Jurkat, Clone E6-1 (cell line): ENCODE measurements at regions not wholly inside any gene's neighbourhood (a gene's known extent, or its start where the extent isn't known, plus 50 kb on each side); places are given as distances from the start of the nearest gene placed in this dataset.

ENCODE experiments used
- DNase-seq: peaks from one replicate; pipeline ENCODE4 v3.0.0-alpha.2; 2011; ENCODE audit warnings: low read depth, low spot score
- H3K4me3 ChIP-seq: 2 replicates; pipeline ENCODE4 v1.5.1; 2011; ENCODE audit warnings: mild to moderate bottlenecking, low read length, control low read depth, moderate library complexity

- no peak for DNase-seq
- no peak overlapping the region for H3K4me3 ChIP-seq
These were observed 56.6 kb downstream of the SPRY2 start for GRCh38 chr13:80284290-80284689.

DNA sequence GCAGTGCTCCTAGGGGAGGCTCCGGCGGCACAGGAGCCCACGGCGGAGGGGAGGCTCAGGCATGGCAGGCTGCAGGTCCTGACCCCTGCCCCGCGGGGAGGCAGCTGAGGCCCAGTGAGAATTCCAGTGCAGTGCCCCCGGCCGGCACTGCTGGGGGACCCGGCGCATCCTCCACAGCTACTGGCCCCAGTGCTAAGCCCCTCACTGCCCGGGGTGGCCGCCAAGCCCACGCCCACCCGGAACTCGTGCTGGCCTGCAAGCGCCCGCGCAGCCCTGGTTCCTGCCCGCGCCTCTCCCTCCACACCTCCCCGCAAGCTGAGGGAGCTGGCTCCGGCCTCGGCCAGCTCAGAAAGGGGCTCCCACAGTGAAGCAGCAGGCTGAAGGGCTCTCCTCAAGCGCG is 62.2 kb downstream of the SPRY2 start:
- no peak for DNase-seq

GRCh38 chr13:80276371-80277289 is 64.3 kb downstream of the SPRY2 start:
- no peak for DNase-seq
- no peak overlapping the region for H3K4me3 ChIP-seq

More for the DNA sequence above, 62.2 kb downstream of the SPRY2 start:
- no peak overlapping the region for H3K4me3 ChIP-seq

DNA sequence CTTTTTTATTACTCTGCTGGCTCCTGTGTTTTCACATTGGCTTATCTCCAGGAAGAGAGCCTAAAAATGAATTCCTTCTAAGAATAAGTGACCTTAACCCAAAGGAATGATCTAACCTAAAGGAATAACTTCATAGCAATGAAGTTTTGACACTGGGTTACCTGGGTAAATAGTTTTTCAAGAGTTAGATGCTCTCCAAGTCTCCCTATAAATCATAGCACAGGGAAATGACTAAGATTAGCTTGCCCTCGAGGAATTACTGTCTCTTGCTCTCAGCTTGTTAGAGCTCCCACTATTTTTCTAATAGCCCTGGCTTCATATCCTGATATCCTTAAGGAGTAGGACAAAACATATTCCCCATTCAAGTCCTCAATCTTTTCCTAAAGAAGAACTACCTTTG is 66.3 kb downstream of the SPRY2 start:
- DNase-seq: no peak
- H3K4me3 ChIP-seq: no peak overlapping the region

DNA sequence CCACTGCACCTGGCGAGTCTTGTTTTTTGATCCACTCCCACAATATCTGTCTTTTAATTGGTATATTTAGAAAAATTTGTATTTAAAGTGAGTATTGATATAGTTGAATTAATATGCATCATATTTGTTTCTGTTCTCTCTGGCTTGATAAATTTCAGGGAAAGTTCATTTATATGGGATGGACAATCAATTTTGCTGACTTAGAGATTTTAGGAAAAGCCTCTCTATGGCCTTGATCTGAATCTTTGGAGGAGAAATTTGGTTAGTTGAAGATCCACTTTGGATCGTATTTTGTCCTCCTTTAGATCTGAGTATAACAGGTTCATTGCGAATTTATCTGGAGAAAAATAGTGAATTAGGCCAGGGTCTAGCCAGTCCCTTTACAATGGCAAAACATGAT is 67.2 kb downstream of the SPRY2 start:
- no peak for DNase-seq
- H3K4me3 ChIP-seq: no peak overlapping the region

DNA sequence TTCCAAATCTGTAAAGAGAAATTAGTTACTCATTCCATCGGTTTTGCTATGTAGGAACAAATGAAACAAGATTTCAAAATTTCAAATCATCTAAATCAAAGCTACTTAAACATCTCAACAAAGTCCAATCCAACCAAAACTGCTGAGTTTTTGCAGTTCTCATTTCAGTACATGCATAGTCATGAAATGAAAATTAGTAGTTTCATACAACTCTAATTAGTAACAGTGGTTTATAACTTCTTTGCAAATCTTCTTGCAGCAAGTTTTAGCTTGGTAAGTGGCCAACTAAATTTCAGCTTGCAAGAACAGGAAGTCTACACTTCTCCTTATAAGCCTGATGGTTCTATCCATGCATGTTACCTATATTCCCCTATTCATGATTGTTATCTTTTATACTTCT is 75.6 kb downstream of the SPRY2 start:
- no peak overlapping the region for H3K4me3 ChIP-seq
- no peak for DNase-seq

DNA sequence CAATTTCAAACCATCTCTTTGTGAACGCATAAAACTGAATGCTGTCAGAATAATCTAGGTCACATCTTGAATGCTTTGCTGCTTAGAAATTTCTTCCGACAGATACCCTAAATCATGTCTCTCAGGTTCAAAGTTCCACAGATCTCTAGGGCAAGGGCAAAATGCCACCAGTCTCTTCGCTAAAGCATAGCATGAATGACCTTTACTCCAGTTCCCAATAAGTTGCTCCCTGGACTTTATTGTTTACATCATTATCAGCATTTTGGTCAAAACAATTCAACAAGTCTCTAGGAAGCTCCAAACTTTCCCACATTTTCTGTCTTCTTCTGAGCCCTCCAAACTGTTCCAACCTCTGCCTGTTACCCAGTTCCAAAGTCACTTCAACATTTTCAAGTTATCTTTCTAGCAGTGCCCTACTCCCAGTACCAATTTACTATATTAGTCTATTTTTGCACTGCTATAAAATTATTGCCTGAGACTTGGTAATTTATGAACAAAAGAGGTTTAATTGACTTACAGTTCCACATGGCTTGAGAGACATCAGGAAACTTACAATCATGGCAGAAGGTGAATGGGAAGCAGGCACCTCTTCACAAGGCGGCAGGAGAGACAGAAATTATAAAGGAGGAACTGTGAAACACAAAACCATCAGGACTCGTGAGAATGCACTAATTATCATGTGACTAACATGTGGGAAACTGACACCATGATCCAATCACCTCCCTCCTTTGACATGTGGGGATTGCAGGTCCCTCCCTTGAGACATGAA is 77.0 kb downstream of the SPRY2 start:
- DNase-seq: no peak

DNA sequence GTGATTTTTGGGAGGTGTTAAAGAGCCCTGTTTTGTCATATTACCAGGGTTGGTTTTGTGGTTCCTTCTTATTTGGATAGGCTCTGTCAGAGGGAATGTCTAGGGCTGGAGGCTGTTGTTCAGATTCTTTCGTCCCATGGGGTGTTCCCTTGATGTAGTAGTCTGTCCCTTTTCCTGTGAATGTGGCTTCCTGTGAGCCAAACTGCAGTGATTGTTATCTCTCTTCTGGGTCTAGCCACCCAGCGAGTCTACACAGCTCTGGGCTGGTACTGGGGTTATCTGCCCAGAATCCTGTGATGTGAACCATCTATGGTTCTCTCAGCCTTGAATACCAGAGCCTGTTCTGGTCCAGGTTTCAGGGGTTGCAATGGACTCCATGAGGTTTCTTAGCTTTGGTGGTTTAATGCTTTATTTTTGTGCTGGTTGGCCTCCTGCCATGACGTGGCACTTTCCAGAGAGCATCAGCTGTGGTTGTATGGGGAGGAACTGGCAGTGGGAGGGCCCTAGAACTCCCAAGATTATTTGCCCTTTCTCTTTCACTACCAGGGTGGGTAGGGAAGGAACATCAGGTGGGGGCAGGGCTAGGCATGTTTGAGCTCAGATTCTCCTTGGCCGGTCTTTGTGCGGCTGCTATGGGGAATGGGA is 78.8 kb downstream of the SPRY2 start:
- DNase-seq: no peak
- no peak overlapping the region for H3K4me3 ChIP-seq

More for the DNA sequence above, 77.0 kb downstream of the SPRY2 start:
- no peak overlapping the region for H3K4me3 ChIP-seq

DNA sequence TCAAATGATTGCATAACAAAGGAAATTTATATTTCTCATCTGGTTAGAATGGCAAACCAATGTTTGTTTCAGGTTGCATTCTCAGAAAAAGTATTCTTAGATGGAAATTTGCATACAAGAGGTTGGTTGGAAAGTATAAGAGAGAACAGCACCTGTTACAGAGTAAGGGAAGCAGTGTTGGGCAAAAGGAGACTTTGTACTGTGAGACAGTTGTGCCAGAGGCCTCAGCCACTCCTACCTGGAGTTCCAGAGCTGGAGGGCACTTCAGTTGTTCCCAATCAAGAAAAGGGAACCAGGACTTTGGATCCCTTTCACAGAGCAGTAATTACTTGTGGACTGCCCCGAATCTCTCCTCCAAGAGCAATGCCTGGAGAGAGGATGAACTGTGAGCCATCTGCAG is 81.8 kb downstream of the SPRY2 start:
- no peak for DNase-seq
- no peak overlapping the region for H3K4me3 ChIP-seq

DNA sequence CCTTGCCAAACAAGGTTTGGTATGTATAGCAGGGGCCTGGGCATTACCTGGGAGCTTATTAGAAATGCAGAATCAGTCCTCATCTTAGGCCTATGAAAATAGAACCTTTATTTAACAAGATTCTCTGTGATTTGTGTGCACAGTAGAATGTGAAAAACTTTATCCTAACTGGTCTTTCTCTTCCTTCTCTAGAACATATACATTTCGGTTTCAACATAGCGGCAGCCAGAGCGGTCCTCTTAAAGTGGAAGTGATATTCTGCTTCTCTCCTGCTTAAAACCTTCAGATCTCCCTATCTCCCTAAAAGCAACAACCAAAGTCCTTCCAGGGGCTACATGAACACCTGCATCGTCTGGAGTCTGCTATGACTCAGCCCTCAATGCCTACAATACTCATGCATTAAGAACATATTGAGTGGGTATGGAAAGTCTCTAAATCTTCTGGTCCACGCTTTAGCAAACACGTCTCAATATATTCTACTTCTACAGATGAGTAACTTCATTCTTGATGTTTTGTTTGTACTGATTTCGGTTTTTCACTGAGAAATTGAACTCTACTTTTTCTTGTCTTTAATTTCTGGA is 84.5 kb downstream of the SPRY2 start:
- DNase-seq: no peak
- H3K4me3 ChIP-seq: no peak overlapping the region

DNA sequence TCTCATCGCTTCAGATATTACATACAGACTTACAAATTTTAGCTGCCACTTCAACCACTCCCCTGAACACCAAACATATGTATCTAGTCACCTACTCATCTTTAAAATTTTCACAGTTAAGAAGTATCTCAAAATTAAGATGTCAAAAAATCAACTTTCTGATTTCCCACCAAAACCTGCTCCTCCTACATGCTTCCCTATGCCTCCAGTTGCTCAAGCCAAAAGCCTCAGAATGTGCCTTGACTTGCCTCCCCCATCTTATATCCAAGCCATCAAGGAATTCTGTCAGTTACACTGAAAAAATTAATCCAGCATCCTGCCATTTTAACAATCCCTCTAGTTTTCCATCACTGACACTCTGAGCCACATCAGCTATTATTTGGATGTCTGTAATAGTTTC is 85.0 kb downstream of the SPRY2 start:
- no peak for DNase-seq
- no peak overlapping the region for H3K4me3 ChIP-seq

- no peak overlapping the region for H3K4me3 ChIP-seq
- no peak for DNase-seq
These were observed 89.5 kb downstream of the SPRY2 start for GRCh38 chr13:80251403-80251802.

- no peak for DNase-seq
- H3K4me3 ChIP-seq: no peak overlapping the region
These were observed 90.6 kb downstream of the SPRY2 start for GRCh38 chr13:80250213-80250810.

GRCh38 chr13:80249516-80250212 is 91.3 kb downstream of the SPRY2 start:
- no peak for DNase-seq
- no peak overlapping the region for H3K4me3 ChIP-seq

DNA sequence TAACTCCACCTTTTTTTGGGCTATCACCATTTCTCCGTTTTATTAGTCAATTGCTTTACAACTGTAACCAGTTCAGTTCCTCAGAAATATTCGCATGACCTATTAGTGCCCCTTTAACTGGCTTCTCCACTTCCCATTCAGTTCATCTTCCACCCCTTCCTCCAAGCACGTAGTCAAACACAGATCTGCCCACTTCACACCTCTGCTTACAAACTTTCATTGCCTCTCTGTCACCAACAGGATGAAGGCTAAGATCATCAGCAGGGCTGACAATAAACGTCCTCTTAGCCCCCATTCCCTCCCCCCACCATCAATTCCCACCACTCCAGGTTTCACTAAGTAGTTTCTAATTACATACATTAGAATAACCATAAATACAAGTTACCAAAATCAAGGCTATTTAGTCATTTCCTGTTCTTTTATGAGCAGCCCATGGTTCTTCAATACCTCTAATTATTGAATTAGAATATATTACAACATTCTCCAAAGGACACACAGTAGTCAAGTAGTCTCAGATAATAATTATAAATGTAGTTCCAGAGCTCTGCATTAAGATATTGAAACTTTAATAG is 95.7 kb downstream of the SPRY2 start:
- H3K4me3 ChIP-seq: no peak overlapping the region
- DNase-seq: no peak

GRCh38 chr13:80244574-80244973 is 96.4 kb downstream of the SPRY2 start:
- no peak overlapping the region for H3K4me3 ChIP-seq
- no peak for DNase-seq

DNA sequence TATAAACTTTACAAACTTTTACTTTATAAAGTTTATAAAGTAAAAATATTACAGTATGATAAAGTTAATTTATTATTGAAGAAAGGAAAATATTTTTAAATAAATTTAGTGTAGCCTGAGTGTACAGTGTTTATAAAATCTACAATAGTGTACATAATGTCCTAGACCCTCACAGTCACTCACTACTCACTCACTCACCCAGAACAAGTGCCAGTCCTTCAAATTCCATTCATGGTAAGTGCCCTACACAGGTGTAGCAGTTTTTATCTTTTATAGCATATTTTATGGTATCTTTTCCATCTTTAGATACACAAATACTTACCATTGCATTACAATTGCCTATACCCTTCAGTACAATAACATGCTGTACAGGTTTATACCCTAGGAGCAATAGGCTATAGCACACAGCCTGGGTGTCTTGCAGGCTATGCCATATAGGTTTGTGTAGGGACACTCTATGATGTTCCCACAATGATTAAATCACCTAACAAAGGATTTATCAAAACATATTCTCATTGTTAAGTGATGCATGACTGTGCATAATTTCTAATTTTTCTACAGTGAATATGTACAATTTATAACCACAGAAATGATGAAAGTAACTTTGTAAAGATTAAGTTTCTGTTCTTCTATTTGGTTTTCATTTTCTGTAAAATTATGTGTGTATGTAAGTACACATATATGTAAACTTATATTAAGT is 98.0 kb downstream of the SPRY2 start:
- no peak overlapping the region for H3K4me3 ChIP-seq
- no peak for DNase-seq
